Fibroblast of lung (primary cell): ENCODE measurements at regions not wholly inside any gene's neighbourhood (a gene's known extent, or its start where the extent isn't known, plus 50 kb on each side); places are given as distances from the start of the nearest gene placed in this dataset.

Source experiments
- DNase-seq, 2 donors: peaks; one replicate each; pipeline versions ENCODE4 v3.0.0 to v3.0.0-alpha.2; 2010; ENCODE audit warnings: low read depth in 2 of 2
- H2AFZ ChIP-seq: 2 replicates; pipeline ENCODE4 v1.5.1; 2012; ENCODE audit warnings: low read length, control low read depth, inconsistent platforms
- H3K27ac ChIP-seq: 2 replicates; pipeline ENCODE4 v1.5.1; 2011; ENCODE audit warnings: low read length, control low read depth; ENCODE audit not compliant: insufficient read depth
- H3K27me3 ChIP-seq: 2 replicates; pipeline ENCODE4 v1.5.1; 2011; ENCODE audit warnings: mild to moderate bottlenecking, low read length; ENCODE audit not compliant: control insufficient read depth, insufficient read depth
- H3K36me3 ChIP-seq: 2 replicates; pipeline ENCODE4 v1.5.1; 2011; ENCODE audit warnings: low read length; ENCODE audit not compliant: control insufficient read depth, insufficient read depth
- H3K4me1 ChIP-seq: 2 replicates; pipeline ENCODE4 v1.5.1; 2011; ENCODE audit warnings: low read length; ENCODE audit not compliant: control insufficient read depth, insufficient read depth; ENCODE audit errors: extremely low read depth
- H3K4me2 ChIP-seq: 2 replicates; pipeline ENCODE4 v1.5.1; 2011; ENCODE audit warnings: low read length, control low read depth; ENCODE audit not compliant: insufficient read depth; ENCODE audit errors: extremely low read depth
- H3K4me3 ChIP-seq, 4 experiments: fragments of 200-600 bp in 1 of 4; sonication (generic) in 1 of 4; replicated peaks in 1 of 4; 2 replicates each; pipeline ENCODE4 v1.5.1; 2011 to 2016; ENCODE audit warnings: low read length in 4 of 4, low read depth in 3 of 4, mild to moderate bottlenecking in 3 of 4, control low read depth in 2 of 4, inconsistent platforms in 1 of 4, mixed read lengths in 1 of 4; ENCODE audit not compliant: insufficient read depth in 1 of 4; ENCODE audit errors: control extremely low read depth in 1 of 4
- H3K79me2 ChIP-seq: 2 replicates; pipeline ENCODE4 v1.5.1; 2012; ENCODE audit warnings: mild to moderate bottlenecking, low read length, inconsistent platforms; ENCODE audit not compliant: control insufficient read depth, insufficient read depth
- H3K9ac ChIP-seq: 2 replicates; pipeline ENCODE4 v1.5.1; 2011; ENCODE audit warnings: mild to moderate bottlenecking, low read length, control low read depth; ENCODE audit not compliant: insufficient read depth
- H3K9me3 ChIP-seq: 2 replicates; pipeline ENCODE4 v1.5.1; 2012; ENCODE audit warnings: low read depth, low read length; ENCODE audit not compliant: control insufficient read depth, insufficient read depth
- H4K20me1 ChIP-seq: 2 replicates; pipeline ENCODE4 v1.5.1; 2011; ENCODE audit warnings: low read length; ENCODE audit not compliant: control insufficient read depth, insufficient read depth; ENCODE audit errors: extremely low read depth
- CTCF ChIP-seq, 2 donors: IDR thresholded peaks in 1 of 2; conservative IDR thresholded peaks in 1 of 2; 1 replicate in 1 of 2; 2 replicates in 1 of 2; pipeline ENCODE4 v1.5.1; 2011 to 2012; ENCODE audit warnings: low read length in 2 of 2, control low read depth in 1 of 2, inconsistent platforms in 1 of 2, low read depth in 1 of 2, mild to moderate bottlenecking in 1 of 2
- EZH2 ChIP-seq: IDR thresholded peaks from 2 replicates; pipeline ENCODE4 v1.5.1; 2012; ENCODE audit warnings: low read length, control low read depth, mild to moderate bottlenecking; ENCODE audit errors: missing control alignments

- Histone ChIP-seq H3K36me3 (no peaks in the 10 kb centered on the region), H4K20me1 (no peaks in the 10 kb centered on the region), H3K4me2 (no peak overlapping the region), H2AFZ (no peak overlapping the region), H3K4me3 (no peak overlapping the region), H3K79me2 (no peaks in the 10 kb centered on the region), H3K4me1 (no peaks in the 10 kb centered on the region), H3K27me3 (no peaks in the 10 kb centered on the region), H3K27ac (no peak overlapping the region), H3K9me3 (no peaks in the 10 kb centered on the region), H3K9ac (no peak overlapping the region)
- no peak for DNase-seq
- TF ChIP-seq EZH2 (no peak), CTCF (conservative IDR thresholded peaks at IDR 0.05 in 1 of 2, IDR thresholded peaks at IDR 0.05 in 1 of 2; ENCODE audit: low read depth in 1 of 2, low read length in 2 of 2) (no peak)
Measured at GRCh38 chr13:73480779-73481559, 422.2 kb downstream of the KLF5 start.

- TF ChIP-seq EZH2 (no peak), CTCF (conservative IDR thresholded peaks at IDR 0.05 in 1 of 2, IDR thresholded peaks at IDR 0.05 in 1 of 2; ENCODE audit: low read depth in 1 of 2, low read length in 2 of 2) (no peak)
- Histone ChIP-seq H3K27me3 (no peaks in the 10 kb centered on the region), H3K9me3 (no peaks in the 10 kb centered on the region), H3K36me3 (no peaks in the 10 kb centered on the region), H4K20me1 (no peaks in the 10 kb centered on the region), H3K4me3 (no peak overlapping the region), H3K4me1 (no peaks in the 10 kb centered on the region), H3K4me2 (no peak overlapping the region), H3K9ac (no peak overlapping the region), H3K79me2 (no peaks in the 10 kb centered on the region), H3K27ac (no peak overlapping the region), H2AFZ (no peak overlapping the region)
- no peak for DNase-seq
Measured at GRCh38 chr13:73479856-73480255, 421.1 kb downstream of the KLF5 start.

GRCh38 chr13:73479351-73479750 lies 420.5 kb downstream of the KLF5 start:
- no peak for TF ChIP-seq EZH2
- no peak for TF ChIP-seq CTCF (conservative IDR thresholded peaks at IDR 0.05 in 1 of 2, IDR thresholded peaks at IDR 0.05 in 1 of 2; ENCODE audit: low read depth in 1 of 2, low read length in 2 of 2)
- H3K4me1 ChIP-seq = no peaks in the 10 kb centered on the region
- no peaks in the 10 kb centered on the region for H3K27me3 ChIP-seq
- no peaks in the 10 kb centered on the region for H3K79me2 ChIP-seq
- no peaks in the 10 kb centered on the region for H3K9me3 ChIP-seq
- H3K4me3 ChIP-seq = no peak overlapping the region
- H3K36me3 ChIP-seq = no peaks in the 10 kb centered on the region
- no peak overlapping the region for H2AFZ ChIP-seq
- DNase-seq = no peak
- H3K4me2 ChIP-seq = no peak overlapping the region
- no peaks in the 10 kb centered on the region for H4K20me1 ChIP-seq
- H3K27ac ChIP-seq = no peak overlapping the region
- H3K9ac ChIP-seq = no peak overlapping the region
